Activated CD8-positive, alpha-beta memory T cell treated with anti-CD3 and anti-CD28 coated beads for 4 hours (primary cell): ENCODE measurements at regions not wholly inside any gene's neighbourhood (a gene's known extent, or its start where the extent isn't known, plus 50 kb on each side); places are given as distances from the start of the nearest gene placed in this dataset.

Experiments used
- DNase-seq, 2 donors: peaks; one replicate each; pipeline ENCODE4 v3.0.0-alpha.2; 2020; ENCODE audit warnings: low read depth in 2 of 2

DNA sequence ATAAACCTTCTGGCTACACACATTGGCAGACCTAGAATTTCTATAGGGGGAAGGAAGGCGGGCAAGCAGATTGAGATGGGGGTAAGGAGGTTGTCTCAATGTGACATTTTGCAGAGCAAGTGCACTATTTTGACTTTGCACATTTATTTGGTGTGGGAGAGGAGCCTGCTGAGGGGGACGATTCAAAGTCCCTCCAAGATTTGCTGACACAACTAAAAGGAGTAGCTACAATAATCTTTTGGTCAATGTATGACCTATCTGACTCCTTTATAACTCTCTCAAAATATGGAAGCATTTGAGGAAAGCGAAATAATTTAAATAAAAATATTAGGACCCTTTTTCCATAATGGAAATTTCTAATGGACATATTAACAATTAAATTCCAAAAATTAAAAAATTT, 274.9 kb upstream of the PPARGC1A start:
- no peak for DNase-seq

- DNase-seq: no peak
These were observed 274.3 kb upstream of the PPARGC1A start for GRCh38 chr4:24164054-24164693.

DNA sequence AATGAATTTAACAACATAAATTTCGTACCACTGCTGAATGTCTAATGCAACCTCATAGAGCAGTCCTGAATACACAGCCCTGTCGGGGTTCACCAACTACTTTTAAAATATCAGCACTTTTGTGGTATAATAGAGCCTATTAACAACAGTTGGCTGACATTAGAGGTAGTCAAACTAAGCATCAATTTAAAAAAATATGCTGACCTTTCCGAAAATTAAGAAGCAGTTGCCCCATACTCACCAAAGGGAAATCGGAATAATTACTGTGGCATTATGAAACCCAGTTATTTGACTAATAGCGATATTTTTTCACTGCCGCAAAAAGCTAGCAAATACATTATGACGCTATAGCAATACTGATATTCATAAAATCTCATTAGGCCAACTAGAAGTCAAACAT, 273.5 kb upstream of the PPARGC1A start:
- no peak for DNase-seq

- no peak for DNase-seq
These were observed 270.5 kb upstream of the PPARGC1A start for GRCh38 chr4:24160358-24160757.

- no peak for DNase-seq
These were observed 268.2 kb upstream of the PPARGC1A start for GRCh38 chr4:24158031-24158430.

DNA sequence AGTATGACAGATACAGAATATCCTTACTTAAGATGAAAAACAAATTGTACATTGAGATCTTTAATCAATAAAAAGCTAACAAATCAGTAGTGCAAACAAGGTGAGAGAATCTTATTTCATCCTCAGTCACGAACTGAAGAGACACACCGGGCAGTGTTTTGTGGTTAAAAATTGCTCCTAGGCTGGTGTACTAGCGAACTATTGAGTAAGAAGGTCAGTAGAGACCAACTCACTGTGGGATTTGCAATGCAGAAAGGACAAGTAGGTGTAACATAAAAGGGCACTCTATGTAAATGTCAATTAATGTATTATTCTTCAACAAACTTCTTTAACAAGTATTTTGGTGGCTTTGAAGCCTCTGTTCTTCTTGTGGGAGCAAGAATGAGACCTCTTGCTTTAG, 260.2 kb upstream of the PPARGC1A start:
- DNase-seq: no peak

GRCh38 chr4:24146127-24146526, 256.3 kb upstream of the PPARGC1A start:
- no peak for DNase-seq

GRCh38 chr4:24145591-24145990, 255.7 kb upstream of the PPARGC1A start:
- DNase-seq: no peak

DNA sequence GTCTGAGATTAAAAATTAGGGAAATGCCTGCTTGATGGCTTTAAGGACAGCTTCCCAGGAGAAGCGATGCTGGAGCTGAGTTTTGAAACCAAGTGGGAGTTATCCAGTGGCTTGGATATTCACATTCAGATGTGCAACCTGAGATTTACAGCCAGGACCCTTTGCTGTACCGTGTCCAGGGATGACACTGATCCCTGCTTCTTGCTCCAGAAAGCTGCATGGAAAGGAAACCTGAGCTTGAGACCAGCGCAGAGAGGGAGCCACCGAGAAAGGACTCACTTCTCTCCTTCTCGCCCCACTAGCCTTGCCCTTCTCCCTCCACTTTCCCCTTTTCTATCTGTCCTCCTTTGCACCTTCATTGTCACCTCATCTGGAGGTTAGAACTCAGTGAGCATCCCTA, 254.5 kb upstream of the PPARGC1A start:
- no peak for DNase-seq

GRCh38 chr4:24143741-24144140, 253.9 kb upstream of the PPARGC1A start:
- DNase-seq: no peak

GRCh38 chr4:24141836-24142235, 252.0 kb upstream of the PPARGC1A start:
- DNase-seq: no peak

GRCh38 chr4:24140892-24141291, 251.0 kb upstream of the PPARGC1A start:
- DNase-seq: no peak

DNA sequence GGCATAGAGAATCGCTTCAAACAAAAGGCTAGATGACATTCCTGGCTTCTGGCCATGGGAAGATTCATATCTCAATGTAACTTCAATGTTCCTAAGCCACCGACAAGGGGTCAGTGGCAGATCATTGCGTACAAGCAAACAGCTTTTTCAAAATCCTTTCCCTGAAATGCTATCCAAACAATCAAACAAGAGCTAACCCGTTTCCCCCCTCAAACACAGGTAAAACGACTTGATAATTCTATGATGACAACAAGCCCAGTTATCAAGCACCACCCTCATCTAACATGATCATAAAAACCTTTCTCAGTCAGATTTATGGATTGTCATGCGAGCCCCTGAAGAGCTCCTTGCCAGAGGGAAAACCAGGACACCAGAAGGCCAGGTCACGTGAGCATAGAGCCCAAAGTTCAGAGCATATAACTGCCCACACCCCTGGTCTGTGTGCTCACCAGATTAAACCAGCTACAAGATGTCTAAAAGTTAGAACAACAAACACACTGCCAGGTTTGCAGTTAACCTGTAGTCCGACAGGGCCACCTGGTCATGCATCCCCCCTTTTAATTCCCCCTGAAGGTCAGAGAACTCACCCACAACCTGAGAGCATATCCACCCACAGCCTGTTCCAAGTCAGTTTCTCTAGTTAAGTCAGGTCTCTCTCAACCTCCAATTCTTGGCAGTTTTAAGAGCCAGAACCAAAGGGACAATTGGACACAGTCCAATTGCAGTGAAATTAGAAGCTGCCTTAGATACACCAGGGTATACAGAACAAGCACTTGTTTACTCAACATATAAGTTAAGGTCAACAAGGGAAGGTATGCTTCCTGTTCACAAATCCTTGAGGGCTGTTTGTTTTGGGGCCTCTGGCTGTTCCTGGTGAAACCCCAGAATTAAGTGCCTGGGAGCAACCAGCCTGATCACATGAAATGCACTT, 248.1 kb upstream of the PPARGC1A start:
- DNase-seq: no peak

DNA sequence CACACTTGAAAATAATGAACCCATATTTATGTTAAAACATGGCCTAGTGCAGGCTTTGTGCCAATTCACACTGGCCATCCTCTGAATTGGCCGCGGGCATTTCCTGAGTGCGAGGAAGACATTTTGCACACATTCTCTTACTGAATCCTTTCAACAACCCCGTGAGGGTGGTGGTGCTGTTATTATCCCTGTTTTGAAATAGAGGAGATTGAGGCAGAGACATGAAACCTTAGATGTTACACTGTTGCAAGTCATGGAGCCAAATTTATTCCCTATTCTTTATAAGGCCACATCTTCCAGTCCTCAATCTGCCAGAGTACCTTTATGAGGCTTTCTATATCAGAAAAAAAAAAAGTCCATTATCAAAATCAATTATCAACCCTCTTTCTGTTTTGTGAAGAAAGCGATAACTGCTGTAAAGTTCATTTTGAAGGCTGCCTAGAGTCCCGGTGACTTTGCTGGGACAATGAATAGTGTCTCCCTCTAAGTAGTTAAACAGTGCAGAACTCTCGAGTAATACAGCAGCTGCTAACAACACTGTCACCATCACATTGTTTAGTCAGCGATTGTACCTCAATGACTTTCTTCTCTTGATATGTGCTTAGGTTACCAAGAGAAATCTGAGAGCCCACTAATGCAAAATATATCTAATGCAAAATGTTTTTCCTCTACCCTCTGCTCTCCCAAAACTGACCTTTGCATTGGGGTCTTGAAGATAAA, 242.3 kb upstream of the PPARGC1A start:
- no peak for DNase-seq

GRCh38 chr4:24130637-24131036, 240.8 kb upstream of the PPARGC1A start:
- DNase-seq: no peak

DNA sequence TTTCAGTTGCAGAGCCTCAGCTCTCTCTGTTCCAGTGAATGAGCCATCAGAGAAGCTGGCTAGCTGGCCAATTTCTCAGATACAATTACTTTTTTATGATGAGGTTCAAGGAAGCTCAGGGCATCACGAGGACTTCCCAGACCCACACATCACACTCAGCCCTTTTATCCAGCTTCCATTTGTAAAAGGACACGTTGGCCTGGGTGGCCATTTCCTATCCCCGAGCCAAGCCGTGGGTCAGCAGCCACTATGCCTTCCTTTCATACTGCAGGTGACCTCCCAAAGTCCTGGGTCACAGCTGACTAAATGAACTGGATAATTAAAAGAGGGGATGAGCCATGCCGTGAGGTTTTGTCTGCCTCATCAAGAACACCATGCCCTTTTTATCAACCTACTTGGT, 236.9 kb upstream of the PPARGC1A start:
- DNase-seq: no peak

DNA sequence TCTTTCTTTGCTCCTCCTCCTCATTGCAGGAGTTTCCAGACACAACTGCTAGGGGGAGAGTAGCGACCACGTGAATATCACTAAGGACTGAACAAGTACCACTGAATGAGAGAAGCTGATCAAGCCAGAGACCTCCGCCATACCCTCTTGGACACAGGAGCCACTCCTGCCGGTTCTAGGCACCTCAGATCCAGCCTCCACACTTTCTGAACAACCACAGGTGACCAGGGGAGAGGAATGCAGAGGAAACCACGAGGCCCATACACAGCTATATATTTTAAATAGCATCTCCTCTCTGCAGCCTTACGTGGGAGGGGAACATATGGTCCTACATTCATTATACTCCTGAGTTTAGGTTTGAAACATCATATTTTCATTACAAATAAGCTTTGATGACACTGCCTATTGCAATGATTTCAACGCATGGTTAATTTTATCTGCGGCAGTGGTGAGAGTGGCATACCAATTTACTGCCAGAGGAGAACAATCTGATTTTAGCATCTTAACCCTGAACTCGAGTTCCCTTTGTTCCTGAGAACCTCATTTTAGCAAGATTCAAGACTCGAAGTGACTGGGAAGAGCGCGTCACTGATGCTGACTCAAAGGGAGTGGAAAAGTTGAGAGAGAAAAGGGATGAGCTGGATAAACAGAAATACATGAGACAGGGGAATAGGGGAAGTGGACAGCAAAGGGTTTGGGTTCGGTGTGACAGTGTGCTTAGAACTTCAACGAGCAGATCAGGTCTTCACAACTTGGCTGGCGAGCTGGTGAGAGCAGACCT, 231.7 kb upstream of the PPARGC1A start:
- no peak for DNase-seq

GRCh38 chr4:24117975-24118374, 228.1 kb upstream of the PPARGC1A start:
- DNase-seq: no peak

GRCh38 chr4:24116107-24116506, 226.3 kb upstream of the PPARGC1A start:
- no peak for DNase-seq

- no peak for DNase-seq
These were observed 225.2 kb upstream of the PPARGC1A start for GRCh38 chr4:24114919-24115500.

DNA sequence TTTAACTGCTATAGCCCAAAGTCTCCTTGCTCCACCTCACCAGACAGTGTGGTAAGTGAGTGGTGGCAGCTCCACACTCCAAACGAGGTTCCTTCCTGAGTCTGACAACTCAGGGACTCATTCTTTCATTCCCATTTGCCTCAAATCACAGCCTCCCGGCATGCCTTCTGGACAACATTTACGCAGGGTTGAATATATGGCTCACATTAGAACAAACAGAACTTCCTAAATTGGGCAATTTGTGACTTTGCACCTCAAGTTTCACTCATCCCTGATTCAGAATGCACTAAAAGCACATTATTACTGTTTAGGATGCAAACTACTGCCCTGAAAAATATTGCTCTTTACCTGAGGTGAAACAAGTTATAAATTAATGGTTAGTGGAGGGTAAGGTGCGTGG, 224.6 kb upstream of the PPARGC1A start:
- DNase-seq: no peak
